Sciatic nerve (tissue), 2 donors: ENCODE measurements at regions not wholly inside any gene's neighbourhood (a gene's known extent, or its start where the extent isn't known, plus 50 kb on each side); places are given as distances from the start of the nearest gene placed in this dataset.
A peak's percentile ranks its signal among the peaks of the same experiment; 100 is the strongest.
"Not testable (repeated sequence)": the region's sequence is repeated elsewhere in the genome, so short reads cannot be mapped to it uniquely, and the experiment has no call there.

Experiments used
- ATAC-seq: fragments of 200-7000 bp; cut with Tn5 transposase; one replicate; pipeline ENCODE4 v1.9.1; 2020; ENCODE audit warnings: mild to moderate bottlenecking, moderate library complexity
- DNase-seq: peaks from one replicate; pipeline ENCODE4 v3.0.0-alpha.2; 2020; ENCODE audit warnings: low spot score
- intact Hi-C: fragments of 100-400 bp; cut with DNase I; formaldehyde crosslinking; loops from one replicate; pipeline ENCODE4 v1.14.2; 2022
- donor health status: DM: no; HTN: no; CAD: no.
- donor health status: DM: no; HTN: no; CAD: no.

DNA sequence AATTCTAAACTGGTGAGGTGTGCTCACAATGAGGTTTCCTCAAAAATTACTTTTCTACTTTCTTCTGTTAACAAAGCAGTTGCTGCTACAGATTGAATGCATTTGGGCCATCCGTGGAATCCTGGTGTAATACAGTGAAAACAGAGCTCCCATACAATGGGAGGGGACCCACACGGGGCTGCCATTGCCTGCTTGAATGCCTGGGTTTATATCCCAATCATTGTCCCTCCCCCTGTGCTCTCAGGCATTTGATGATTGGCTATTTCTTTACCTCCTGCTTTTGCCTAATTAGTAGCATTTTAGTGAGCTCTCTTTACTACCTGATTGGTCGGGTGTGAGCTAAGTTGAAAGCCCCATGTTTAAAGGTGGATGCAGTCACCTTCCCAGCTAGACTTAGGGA is 52.9 kb upstream of the CSF1 start:
- intact Hi-C loops, ATAC-seq, DNase-seq: not testable (repeated sequence)

- intact Hi-C loops, DNase-seq: not testable (repeated sequence)
These were observed 54.7 kb upstream of the CSF1 start for GRCh38 chr1:109855986-109856385.

DNA sequence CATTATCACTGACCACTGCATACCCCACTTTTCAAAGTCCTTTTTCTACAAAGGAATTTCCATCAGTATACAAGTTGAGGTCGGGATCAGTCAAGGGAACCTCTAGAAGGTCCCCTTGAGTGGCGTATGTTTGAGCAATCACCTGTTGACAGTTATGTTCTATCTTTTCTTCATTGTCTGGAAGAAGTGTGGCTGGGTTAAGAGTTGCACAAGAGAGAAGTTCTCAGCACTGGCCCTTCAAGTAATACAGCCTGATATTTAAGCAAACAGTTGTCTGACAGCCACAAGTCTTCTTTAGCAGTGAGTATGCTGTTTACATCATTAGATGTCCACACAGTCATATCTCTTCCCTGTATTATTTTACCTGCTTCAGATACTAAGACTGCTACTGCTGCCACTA is 56.7 kb upstream of the CSF1 start:
- DNase-seq, intact Hi-C loops, ATAC-seq: not testable (repeated sequence)

More at GRCh38 chr1:109855986-109856385, 54.7 kb upstream of the CSF1 start:
- not testable (repeated sequence) for ATAC-seq

- peak; percentile 41 for ATAC-seq
- DNase-seq, intact Hi-C loops: not testable (repeated sequence)
These were observed 58.2 kb upstream of the CSF1 start for GRCh38 chr1:109852221-109853015.

- ATAC-seq = no peak
- no peak for DNase-seq
- intact Hi-C loops = no loop called here
These were observed 59.8 kb upstream of the CSF1 start for GRCh38 chr1:109850827-109851226.

DNA sequence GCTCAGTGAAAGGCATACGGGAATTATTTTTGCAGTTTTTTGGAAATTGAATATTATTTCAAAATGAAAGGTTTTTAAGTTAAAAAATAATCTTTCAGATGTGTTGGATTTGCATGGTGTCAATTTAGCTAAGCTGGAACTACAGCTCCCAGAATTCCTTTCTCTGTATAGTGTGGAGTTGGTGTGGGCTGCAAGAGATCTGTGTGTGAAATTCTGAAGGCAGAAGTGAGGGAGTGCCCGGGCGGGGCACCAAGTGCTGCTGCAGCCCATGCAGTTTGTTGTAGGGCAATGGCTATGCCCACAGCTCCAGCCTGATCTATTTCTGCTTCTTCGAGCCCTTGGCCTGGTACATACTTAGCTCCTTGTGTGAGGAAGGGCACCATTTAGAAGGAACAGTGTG is 60.5 kb upstream of the CSF1 start:
- DNase-seq = no peak
- intact Hi-C loops = no loop called here
- ATAC-seq = no peak

DNA sequence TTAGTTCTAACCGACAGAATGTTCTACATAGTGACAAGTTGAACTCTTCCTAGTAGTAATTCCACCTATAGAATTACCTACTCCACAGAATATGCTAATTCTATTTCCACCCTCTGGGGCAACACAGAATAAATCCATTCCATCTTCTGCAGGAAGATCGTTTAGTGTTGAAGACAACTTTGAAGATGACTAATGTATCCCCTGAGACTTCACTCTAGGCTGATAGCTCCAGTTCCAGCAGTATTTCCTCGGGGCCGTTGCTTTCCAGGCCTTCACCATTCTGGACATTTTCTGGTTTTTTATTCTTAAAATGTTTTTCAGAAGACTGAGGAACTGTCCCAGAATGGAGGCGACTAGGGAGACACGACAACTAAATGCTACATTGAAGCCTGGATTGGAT is 61.0 kb upstream of the CSF1 start:
- intact Hi-C loops = no loop called here
- no peak for ATAC-seq
- DNase-seq = no peak

GRCh38 chr1:109847251-109847650 is 63.4 kb upstream of the CSF1 start:
- no peak for ATAC-seq
- no peak for DNase-seq
- intact Hi-C loops = no loop called here

GRCh38 chr1:109846846-109847245 is 63.8 kb upstream of the CSF1 start:
- no peak for DNase-seq
- intact Hi-C loops = no loop called here
- ATAC-seq = no peak

DNA sequence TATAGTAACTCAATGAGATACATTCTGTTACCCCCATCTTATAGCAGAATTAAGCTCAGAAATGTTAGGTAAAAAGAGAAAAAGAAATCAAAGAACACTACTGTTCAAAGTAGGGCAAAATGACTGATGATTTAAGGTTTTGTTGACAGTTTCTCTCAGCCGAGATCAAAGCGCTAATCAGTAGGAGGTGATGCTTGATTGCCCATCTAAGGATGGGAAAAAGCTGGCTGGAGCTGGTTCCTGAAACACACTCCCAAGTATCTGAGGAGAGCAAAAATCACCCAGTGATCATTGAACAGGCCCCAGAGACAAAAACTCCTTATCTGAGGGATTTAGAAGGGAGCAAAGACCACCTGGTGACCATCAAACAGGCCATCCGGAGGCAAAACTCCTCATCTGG is 64.5 kb upstream of the CSF1 start:
- intact Hi-C loops = no loop called here
- no peak for DNase-seq
- no peak for ATAC-seq

- intact Hi-C loops = no loop called here
These were observed 65.0 kb upstream of the CSF1 start for GRCh38 chr1:109845658-109846057.

GRCh38 chr1:109844609-109845008 is 66.0 kb upstream of the CSF1 start:
- intact Hi-C loops = no loop called here
- DNase-seq (no peak), ATAC-seq (no peak)

More at GRCh38 chr1:109845658-109846057, 65.0 kb upstream of the CSF1 start:
- ATAC-seq (no peak), DNase-seq (no peak)

DNA sequence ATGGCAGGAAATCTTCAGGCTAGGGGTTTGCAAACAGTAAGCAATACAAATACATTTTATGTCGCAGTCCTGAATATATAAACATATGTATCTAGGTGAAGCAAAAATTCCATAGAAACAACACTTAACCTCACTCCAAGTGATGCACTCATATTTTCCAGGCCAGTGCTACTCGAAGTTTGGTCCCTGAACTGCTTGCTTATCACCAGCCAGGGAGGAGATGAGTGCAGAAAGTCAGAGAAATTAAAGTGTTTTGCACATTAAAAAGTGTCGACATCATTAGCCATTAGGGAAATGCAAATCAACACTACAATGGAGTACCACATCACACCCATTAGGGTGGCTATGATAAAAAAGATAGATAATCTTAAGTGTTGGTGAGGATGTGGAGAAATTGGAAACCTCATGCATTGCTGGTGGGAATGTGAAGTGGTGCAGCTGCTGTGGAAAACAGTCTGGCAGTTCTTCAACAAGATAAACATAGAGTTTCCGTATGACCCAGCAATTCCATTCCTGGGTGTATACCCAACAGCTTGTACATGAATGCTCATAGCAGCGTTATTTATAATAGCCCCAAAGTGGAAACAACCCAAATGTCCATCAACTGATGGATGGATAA is 70.5 kb upstream of the CSF1 start:
- no peak for DNase-seq
- intact Hi-C loops = no loop called here
- no peak for ATAC-seq

DNA sequence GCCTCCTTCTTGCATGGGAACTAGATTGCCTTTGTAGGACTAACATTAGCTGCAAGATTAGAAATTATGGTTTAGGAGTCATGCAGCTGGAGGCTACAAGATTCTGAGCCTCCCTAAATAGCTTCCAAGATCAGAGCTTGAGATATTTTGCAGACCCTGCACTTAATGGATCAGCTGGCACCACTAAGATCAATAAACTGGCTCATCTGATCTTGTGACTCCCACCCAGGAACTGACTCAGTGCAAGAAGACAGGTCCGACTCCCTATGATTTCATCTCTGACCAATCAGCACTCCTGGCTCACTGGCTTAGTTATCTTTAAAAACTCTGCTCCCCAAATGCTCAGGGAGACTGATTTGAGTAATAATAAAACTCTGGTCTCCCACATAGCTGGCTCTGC is 71.4 kb upstream of the CSF1 start:
- intact Hi-C loops, DNase-seq, ATAC-seq: not testable (repeated sequence)

GRCh38 chr1:109838838-109839240 is 71.8 kb upstream of the CSF1 start:
- ATAC-seq (no peak), DNase-seq (no peak)
- intact Hi-C loops = no loop called here

- DNase-seq (no peak), ATAC-seq (no peak)
- intact Hi-C loops = no loop called here
These were observed 72.6 kb upstream of the CSF1 start for GRCh38 chr1:109837852-109838570.

GRCh38 chr1:109835645-109836044 is 71.9 kb upstream of the EPS8L3 start:
- ATAC-seq, intact Hi-C loops, DNase-seq: not testable (repeated sequence)

DNA sequence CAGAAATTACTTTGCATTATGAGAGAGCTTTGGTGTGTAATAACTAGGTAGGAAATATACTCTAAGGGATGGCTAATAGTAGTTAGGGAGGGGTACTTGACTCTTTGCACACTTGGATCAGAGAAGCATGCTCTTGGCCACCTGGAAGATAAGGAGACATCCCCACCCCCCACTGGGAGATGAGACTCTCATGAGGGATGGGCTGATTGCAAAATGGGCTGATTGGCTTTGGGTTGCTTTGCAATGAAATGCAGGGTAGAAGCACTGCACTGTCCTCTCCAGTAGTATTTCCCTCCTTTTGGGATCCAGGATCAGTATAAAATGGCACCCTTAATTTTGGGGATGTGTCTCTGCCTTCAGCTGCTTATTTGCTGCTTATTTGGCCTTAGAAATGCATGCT is 71.2 kb upstream of the EPS8L3 start:
- intact Hi-C loops = no loop called here
- DNase-seq (no peak), ATAC-seq (no peak)

GRCh38 chr1:109832945-109833344 is 69.2 kb upstream of the EPS8L3 start:
- DNase-seq (no peak), ATAC-seq (no peak)
- intact Hi-C loops = no loop called here
